GM10266 (cell line): ENCODE measurements at regions not wholly inside any gene's neighbourhood (a gene's known extent, or its start where the extent isn't known, plus 50 kb on each side); places are given as distances from the start of the nearest gene placed in this dataset.
"Not testable (repeated sequence)": the region's sequence is repeated elsewhere in the genome, so short reads cannot be mapped to it uniquely, and the experiment has no call there.

ENCODE experiments used
- DNase-seq: peaks from one replicate; pipeline ENCODE4 v3.0.0; 2012; ENCODE audit errors: extremely low spot score
- TF ChIP-seq, protein P1 (sequence below): IDR thresholded peaks from 2 replicates; pipeline ENCODE4 v1.5.1; 2012; ENCODE audit warnings: mild to moderate bottlenecking, low read depth; ENCODE audit not compliant: control insufficient read depth, insufficient read depth; ENCODE audit errors: missing control alignments

DNA sequence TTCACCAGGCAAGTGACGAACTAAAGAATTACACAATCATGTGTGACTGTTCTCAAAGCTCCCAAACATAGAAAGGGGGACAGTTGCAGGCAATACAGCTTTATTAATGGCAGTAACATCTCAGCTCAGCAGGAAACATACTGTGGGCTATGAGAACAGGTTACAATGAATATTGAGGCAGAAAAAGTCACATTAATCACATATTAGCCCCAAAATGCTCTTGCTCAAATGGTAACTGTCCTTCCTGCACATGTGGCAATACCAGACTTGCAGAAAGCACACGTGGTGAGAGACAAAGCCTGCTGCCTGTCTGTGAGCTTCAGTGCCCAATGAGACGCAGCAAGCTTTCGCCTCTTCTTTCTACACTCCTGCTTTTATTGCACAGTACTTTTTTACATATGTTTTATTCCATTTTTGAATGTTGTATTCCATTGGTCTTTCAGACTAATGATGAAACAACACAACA lies 104.9 kb upstream of the ACBD5 start:
- no peak for DNase-seq
- TF ChIP-seq, protein P1, sequence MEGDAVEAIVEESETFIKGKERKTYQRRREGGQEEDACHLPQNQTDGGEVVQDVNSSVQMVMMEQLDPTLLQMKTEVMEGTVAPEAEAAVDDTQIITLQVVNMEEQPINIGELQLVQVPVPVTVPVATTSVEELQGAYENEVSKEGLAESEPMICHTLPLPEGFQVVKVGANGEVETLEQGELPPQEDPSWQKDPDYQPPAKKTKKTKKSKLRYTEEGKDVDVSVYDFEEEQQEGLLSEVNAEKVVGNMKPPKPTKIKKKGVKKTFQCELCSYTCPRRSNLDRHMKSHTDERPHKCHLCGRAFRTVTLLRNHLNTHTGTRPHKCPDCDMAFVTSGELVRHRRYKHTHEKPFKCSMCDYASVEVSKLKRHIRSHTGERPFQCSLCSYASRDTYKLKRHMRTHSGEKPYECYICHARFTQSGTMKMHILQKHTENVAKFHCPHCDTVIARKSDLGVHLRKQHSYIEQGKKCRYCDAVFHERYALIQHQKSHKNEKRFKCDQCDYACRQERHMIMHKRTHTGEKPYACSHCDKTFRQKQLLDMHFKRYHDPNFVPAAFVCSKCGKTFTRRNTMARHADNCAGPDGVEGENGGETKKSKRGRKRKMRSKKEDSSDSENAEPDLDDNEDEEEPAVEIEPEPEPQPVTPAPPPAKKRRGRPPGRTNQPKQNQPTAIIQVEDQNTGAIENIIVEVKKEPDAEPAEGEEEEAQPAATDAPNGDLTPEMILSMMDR = no peak

DNA sequence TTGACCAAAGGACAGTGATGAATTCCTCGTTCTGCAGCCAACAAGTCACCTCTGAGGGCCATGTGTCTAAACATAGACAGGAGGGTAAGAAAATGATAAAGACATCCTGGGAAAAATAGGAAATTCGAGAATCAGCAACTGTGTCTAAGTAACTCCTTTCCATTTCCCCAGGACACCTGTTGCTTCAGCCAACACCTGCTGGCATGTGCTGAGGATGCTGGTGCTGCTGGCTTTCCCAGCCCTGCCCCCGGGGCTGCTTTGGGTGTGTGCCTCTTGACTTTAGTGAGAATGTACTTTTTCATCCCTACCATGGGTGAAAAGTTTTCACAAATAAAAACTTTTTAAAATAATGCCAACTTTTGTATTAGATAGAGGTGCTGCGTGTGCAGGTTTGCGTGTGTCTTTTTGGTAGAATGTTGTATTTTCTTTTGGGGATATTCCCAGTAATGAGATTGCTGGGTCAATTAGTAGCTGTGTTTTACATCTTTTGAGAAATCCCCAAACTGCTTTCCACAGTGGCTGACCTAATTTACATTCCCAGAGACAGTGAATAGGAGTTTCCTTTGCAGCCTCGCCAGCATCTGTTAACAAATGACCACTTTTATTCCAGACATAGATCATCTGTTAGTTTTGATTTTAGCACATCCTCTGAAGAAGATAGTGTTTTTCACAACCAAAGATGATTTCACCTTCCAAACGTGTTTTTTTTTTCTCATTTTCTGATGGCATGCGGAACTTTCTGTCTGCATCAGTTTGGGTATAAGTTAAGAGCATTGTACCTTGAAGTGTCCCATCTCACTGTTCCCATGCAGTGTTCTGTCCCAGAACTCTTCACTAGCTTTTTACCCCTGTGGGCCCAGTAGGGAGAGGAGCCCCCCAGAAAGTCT lies 104.2 kb upstream of the ACBD5 start:
- DNase-seq = no peak

DNA sequence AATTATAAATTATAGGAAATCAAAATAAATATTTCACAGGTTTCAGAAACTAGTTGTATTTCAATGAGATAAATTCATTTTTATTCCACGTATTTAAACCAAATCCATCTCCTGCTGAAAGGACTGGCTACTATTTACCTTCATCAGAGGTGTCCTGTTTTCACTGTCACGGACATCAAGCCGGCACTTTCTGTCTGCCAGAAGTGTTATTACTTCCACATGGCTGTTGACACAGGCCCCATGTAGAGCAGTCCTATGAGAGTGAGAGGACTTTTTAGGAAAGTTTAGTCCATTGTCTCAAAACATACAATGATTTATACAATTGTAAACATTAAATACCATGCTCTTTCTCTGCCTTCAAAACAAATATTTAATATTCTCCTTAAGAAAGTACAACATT lies 100.4 kb upstream of the ACBD5 start:
- no peak for DNase-seq
- TF ChIP-seq, protein P1 = no peak

More for the DNA sequence above, 104.2 kb upstream of the ACBD5 start:
- TF ChIP-seq, protein P1 = no peak

DNA sequence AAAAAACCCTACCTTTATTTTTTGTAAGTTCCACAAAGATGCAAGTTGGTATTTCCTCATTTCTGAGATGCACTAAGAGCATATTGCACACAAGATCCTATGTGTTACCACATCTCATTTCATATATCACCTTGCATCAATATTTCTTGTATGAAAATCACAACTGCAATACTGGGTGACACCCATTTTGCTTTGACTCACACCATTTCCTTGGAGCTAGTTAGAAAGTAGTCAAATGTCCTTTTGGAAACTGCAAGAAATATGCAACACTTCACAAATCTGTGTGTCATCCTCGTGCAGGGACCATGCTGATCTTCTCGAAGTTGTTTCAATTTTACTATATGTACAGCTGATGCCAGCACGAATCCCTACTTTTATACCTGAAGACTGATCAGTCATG lies 94.6 kb upstream of the ACBD5 start:
- not testable (repeated sequence) for DNase-seq

DNA sequence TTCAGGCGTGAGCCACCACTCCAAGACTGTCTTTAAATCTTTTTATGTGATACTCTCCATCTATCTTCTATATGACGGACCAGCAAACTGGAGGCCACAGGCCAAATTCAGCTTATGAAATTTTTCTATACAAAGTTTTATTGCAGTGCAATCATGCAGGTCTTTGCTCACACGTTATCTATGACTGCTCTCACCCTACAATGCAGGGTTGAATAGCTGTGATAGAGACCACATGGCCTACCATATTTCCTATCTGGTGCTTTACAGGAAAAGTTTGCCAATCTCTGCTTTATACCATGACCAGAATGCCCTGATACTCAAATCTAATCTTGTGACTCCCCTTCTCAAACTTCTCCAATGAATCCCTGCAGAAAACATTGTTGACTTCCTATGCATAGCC lies 89.5 kb upstream of the ACBD5 start:
- DNase-seq = no peak
- TF ChIP-seq, protein P1 = no peak

DNA sequence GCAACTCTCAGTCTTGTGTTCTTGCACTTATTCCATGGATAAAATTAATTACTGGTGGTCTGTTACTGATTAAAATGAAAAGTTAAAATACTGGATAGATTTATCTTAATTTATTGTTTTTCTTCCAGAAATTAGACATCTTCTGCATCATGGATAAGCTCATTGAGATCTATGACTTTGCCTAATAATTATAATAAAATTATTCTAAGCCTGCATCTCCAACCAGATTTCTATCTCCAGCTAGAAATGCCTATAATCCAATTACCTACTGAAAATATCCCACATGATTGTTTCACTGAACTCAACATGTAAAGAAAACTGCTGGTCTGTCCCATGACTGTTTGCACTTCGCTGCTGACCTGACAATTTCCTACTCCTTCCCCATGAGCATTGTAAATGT lies 88.3 kb upstream of the ACBD5 start:
- no peak for DNase-seq
- TF ChIP-seq, protein P1 = no peak

DNA sequence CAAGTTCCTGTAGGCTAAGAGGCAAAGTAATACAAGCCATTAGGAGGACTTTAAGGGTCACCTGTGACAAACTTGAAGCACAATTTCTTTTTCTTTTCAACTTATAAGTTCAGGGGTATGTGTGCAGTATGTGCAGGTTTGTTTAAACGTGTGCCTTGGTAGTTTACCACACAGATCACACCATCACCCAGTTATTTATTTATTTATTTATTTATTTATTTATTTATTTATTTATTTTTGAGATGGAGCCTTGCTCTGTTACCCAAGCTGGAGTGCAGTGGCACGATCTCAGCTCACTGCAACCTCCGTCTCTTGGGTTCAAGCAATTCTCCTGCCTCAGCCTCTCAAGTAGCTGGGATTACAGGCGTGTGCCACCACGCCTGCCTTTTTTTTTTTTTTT lies 86.2 kb upstream of the ACBD5 start:
- not testable (repeated sequence) for DNase-seq

DNA sequence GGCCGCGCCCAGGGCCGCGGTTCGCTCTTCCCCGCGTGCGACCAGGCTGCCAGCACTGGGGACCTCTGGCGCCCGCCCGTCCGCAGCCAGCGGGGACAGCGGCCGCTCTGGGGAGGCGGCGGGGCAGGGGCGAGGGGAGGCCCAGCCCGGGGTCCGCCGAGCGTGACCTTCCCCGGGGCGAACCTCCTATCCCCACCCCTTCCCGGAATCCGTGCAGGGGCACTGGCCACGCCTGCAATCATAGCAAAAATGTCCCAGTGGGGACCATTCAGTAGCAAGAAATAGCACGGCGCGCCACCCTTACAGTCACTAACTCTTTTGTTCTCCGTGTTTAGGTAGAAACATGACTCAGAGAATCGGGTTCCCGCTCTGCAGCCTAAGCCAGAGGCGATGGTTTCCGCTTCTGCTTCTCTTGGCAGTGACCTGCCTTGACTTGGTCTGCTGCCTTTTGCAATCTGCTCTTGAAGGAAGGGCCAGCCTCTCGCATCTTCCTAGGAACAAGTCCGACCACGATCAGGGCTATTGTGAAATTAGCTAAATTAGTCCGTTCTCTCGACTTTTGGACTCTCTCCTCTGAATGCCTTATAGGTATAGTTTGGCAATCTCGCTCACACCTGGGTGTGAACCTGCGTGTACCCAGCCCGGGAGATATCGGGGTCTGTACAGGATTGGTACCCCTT lies 79.3 kb upstream of the ACBD5 start:
- peak; percentile 37 for DNase-seq

DNA sequence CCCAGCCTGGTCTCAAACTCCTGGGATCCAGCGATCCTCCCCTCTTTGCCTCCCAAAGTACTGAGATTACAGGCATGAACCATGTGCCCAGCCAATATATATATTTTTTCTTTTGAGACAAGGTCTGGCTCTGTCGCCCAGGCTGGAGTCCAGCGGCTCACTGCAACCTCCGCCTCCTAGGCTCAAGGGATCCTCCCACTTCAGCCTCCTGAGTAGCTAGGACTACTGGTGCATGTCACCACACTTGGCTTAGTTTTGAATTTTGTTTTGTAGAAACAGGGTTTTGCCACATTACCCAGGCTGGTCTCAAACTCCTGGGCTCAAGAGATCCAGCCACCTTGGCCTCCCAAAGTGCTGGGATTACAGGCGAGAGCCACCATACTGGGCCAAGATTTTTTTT lies 78.5 kb upstream of the ACBD5 start:
- DNase-seq = not testable (repeated sequence)

More for the DNA sequence above, 79.3 kb upstream of the ACBD5 start:
- TF ChIP-seq, protein P1 = no peak

DNA sequence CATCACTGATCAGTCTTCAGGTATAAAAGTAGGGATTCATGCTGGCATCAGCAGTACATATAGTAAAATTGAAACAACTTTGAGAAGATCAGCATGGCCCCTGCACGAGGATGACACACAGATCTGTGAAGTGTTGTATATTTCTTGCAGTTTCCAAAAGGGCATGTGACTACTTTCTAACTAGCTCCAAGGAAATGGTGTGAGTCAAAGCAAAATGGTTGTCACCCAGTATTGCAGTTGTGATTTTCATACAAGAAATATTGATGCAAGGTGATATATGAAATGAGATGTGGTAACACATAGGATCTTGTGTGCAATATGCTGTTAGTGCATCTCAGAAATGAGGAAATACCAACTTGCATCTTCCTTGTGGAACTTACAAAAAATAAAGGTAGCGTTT lies 74.5 kb upstream of the ACBD5 start:
- DNase-seq = not testable (repeated sequence)

DNA sequence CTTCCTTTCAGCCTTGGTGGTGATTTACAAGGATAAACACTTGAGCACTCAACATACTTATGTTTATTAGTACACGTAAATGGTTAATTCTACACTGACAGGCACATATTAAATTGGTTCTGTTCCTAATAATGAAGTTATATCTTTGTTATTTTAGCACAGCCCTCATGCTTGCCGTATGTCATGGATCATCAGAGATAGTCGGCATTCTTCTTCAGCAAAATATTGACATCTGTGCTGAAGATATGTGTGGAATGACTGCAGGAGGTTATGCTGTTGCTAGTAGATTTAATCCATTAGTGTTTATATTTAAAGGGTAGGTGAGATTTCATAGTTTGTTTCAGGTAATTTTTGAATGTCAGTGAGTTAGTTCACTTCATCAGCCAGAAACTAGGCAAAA lies 73.0 kb upstream of the ACBD5 start:
- not testable (repeated sequence) for DNase-seq
